HEK293 (cell line): ENCODE measurements at regions not wholly inside any gene's neighbourhood (a gene's known extent, or its start where the extent isn't known, plus 50 kb on each side); places are given as distances from the start of the nearest gene placed in this dataset.

Experiments
- CTCF ChIA-PET: fragments of 350-600 bp; formaldehyde crosslinking; extraction: SDS; loops from one replicate; lab custom pipeline; 2021; ENCODE audit warnings: antibody characterized with exemption; lab: Yijun Ruan, JAX
- POLR2A ChIA-PET: fragments of 300-600 bp; formaldehyde crosslinking; extraction: SDS; loops from one replicate; lab custom pipeline; 2020; ENCODE audit warnings: antibody characterized with exemption, inconsistent platforms; lab: Yijun Ruan, JAX
- H3K27ac ChIP-seq: fragments of 200-500 bp; sonication (Bioruptor generic); 2 replicates; pipeline ENCODE4 v1.5.1; 2014; ENCODE audit warnings: low read depth, low read length, control low read depth, inconsistent platforms; ENCODE audit errors: extremely low read depth
- H3K36me3 ChIP-seq, 2 experiments: fragments of 200-500 bp in 1 of 2; sonication (Bioruptor generic) in 1 of 2; 1 replicate in 1 of 2; 2 replicates in 1 of 2; pipeline ENCODE4 v1.5.1; 2014 to 2017; ENCODE audit warnings: inconsistent platforms in 2 of 2, low read length in 2 of 2; ENCODE audit not compliant: control insufficient read depth in 2 of 2, insufficient read depth in 1 of 2
- H3K4me1 ChIP-seq: fragments of 200-500 bp; sonication (Bioruptor generic); 2 replicates; pipeline ENCODE4 v1.5.1; 2014; ENCODE audit warnings: mild to moderate bottlenecking, low read length, inconsistent platforms; ENCODE audit not compliant: control insufficient read depth, insufficient read depth
- H3K4me3 ChIP-seq: 2 replicates; pipeline ENCODE4 v1.5.1; 2011; ENCODE audit warnings: low read depth, mild to moderate bottlenecking, control low read depth, low read length, moderate library complexity
- H3K9me3 ChIP-seq: fragments of 200-500 bp; sonication (Bioruptor generic); 2 replicates; pipeline ENCODE4 v1.5.1; 2014; ENCODE audit warnings: low read depth, low read length, inconsistent platforms; ENCODE audit not compliant: control insufficient read depth, insufficient read depth
- BCL11B ChIP-seq: fragments of 450-650 bp; formaldehyde crosslinking; IDR thresholded peaks from 2 replicates; pipeline ENCODE4 v1.5.1; 2016; ENCODE audit warnings: low read depth, missing biosample characterization, missing genetic modification characterization
- GFI1B ChIP-seq: fragments of 450-650 bp; formaldehyde crosslinking; IDR thresholded peaks from 2 replicates; pipeline ENCODE4 v1.5.1; 2016; ENCODE audit warnings: missing biosample characterization, missing genetic modification characterization
- KLF7 ChIP-seq: fragments of 450-650 bp; formaldehyde crosslinking; IDR thresholded peaks from 2 replicates; pipeline ENCODE4 v1.5.1; 2016; ENCODE audit warnings: missing biosample characterization, missing genetic modification characterization, borderline replicate concordance
- SP7 ChIP-seq: fragments of 450-650 bp; formaldehyde crosslinking; IDR thresholded peaks from 2 replicates; pipeline ENCODE4 v1.5.1; 2016; ENCODE audit warnings: missing biosample characterization, missing genetic modification characterization
- TCF7L2 ChIP-seq: IDR thresholded peaks from 2 replicates; pipeline ENCODE4 v1.6.1; 2011; ENCODE audit warnings: low read depth, mild to moderate bottlenecking, inconsistent platforms, low read length, moderate library complexity, borderline replicate concordance
- YY2 ChIP-seq: fragments of 450-650 bp; formaldehyde crosslinking; IDR thresholded peaks from 2 replicates; pipeline ENCODE4 v1.5.1; 2016; ENCODE audit warnings: missing biosample characterization, missing genetic modification characterization
- ZNF175 ChIP-seq: fragments of 450-650 bp; formaldehyde crosslinking; IDR thresholded peaks from 2 replicates; pipeline ENCODE4 v1.5.1; 2016; ENCODE audit warnings: missing biosample characterization, missing genetic modification characterization
- ZNF350 ChIP-seq: fragments of 450-650 bp; formaldehyde crosslinking; IDR thresholded peaks from 2 replicates; pipeline ENCODE4 v1.5.0; 2017; ENCODE audit warnings: missing biosample characterization, mild to moderate bottlenecking, missing genetic modification characterization
- ZNF549 ChIP-seq: fragments of 450-650 bp; IDR thresholded peaks from 2 replicates; pipeline ENCODE4 v1.5.1; 2018; ENCODE audit warnings: missing biosample characterization, missing genetic modification characterization, mild to moderate bottlenecking, inconsistent platforms, moderate library complexity
- ZNF707 ChIP-seq: fragments of 450-650 bp; formaldehyde crosslinking; IDR thresholded peaks from 2 replicates; pipeline ENCODE4 v1.5.1; 2016; ENCODE audit warnings: missing biosample characterization, missing genetic modification characterization
- TF ChIP-seq, protein P1 (sequence below): fragments of 450-650 bp; formaldehyde crosslinking; IDR thresholded peaks from 2 replicates; pipeline ENCODE4 v1.5.1; 2016; ENCODE audit warnings: missing biosample characterization, missing genetic modification characterization
- TF ChIP-seq, protein P2 (sequence below): fragments of 450-650 bp; formaldehyde crosslinking; IDR thresholded peaks from 2 replicates; pipeline ENCODE4 v1.5.1; 2016; ENCODE audit warnings: missing biosample characterization, missing genetic modification characterization
- TF ChIP-seq, protein P3 (sequence below): IDR thresholded peaks from 2 replicates; pipeline ENCODE4 v1.6.1; 2011; ENCODE audit warnings: mild to moderate bottlenecking, low read depth, low read length, borderline replicate concordance
- TF ChIP-seq, protein P4 (sequence below): fragments of 450-650 bp; formaldehyde crosslinking; IDR thresholded peaks from 2 replicates; pipeline ENCODE4 v1.5.0; 2017; ENCODE audit warnings: missing biosample characterization, missing genetic modification characterization, borderline replicate concordance
- TF ChIP-seq, protein P5 (sequence below): fragments of 450-650 bp; formaldehyde crosslinking; IDR thresholded peaks from 2 replicates; pipeline ENCODE4 v1.5.1; 2017; ENCODE audit warnings: missing biosample characterization, mild to moderate bottlenecking, missing genetic modification characterization, moderate library complexity

DNA sequence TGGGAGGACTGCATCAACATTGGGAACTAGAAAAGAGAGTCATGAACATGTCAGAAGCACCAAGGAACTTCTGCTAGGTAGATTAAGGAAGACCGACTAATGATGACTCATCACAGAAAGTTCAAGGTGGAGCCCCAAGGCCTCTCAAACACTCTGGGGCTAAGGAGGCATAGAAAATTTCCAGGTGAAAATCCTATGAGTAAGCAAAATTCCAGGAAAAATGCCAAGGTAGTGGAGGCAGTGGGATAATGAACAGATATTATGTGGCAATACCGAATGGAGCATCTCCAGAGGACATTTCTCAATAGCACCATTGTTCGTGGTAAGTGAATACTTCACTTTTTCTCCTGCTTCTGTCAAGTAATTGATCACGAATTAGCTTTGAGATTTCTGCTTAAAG lies 336.5 kb downstream of the MZT1 start:
- Histone ChIP-seq H3K27ac (no peak overlapping the region), H3K4me1 (no peaks in the 10 kb centered on the region), H3K9me3 (no peaks in the 10 kb centered on the region), H3K4me3 (no peak overlapping the region), H3K36me3 (no peaks in the 10 kb centered on the region)
- ChIA-PET CTCF (no interaction called here), POLR2A (no interaction called here)
- TF ChIP-seq ZNF549 (tag by site-specific recombination) (no peak), YY2 (no peak), GFI1B (no peak), TCF7L2 (no peak)
- TF ChIP-seq, protein P1, sequence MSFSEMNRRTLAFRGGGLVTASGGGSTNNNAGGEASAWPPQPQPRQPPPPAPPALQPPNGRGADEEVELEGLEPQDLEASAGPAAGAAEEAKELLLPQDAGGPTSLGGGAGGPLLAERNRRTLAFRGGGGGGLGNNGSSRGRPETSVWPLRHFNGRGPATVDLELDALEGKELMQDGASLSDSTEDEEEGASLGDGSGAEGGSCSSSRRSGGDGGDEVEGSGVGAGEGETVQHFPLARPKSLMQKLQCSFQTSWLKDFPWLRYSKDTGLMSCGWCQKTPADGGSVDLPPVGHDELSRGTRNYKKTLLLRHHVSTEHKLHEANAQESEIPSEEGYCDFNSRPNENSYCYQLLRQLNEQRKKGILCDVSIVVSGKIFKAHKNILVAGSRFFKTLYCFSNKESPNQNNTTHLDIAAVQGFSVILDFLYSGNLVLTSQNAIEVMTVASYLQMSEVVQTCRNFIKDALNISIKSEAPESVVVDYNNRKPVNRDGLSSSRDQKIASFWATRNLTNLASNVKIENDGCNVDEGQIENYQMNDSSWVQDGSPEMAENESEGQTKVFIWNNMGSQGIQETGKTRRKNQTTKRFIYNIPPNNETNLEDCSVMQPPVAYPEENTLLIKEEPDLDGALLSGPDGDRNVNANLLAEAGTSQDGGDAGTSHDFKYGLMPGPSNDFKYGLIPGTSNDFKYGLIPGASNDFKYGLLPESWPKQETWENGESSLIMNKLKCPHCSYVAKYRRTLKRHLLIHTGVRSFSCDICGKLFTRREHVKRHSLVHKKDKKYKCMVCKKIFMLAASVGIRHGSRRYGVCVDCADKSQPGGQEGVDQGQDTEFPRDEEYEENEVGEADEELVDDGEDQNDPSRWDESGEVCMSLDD (tag by site-specific recombination), result no peak
- TF ChIP-seq, protein P2, sequence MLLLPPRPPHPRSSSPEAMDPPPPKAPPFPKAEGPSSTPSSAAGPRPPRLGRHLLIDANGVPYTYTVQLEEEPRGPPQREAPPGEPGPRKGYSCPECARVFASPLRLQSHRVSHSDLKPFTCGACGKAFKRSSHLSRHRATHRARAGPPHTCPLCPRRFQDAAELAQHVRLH, result no peak
- TF ChIP-seq, protein P3, sequence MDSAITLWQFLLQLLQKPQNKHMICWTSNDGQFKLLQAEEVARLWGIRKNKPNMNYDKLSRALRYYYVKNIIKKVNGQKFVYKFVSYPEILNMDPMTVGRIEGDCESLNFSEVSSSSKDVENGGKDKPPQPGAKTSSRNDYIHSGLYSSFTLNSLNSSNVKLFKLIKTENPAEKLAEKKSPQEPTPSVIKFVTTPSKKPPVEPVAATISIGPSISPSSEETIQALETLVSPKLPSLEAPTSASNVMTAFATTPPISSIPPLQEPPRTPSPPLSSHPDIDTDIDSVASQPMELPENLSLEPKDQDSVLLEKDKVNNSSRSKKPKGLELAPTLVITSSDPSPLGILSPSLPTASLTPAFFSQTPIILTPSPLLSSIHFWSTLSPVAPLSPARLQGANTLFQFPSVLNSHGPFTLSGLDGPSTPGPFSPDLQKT, result no peak

DNA sequence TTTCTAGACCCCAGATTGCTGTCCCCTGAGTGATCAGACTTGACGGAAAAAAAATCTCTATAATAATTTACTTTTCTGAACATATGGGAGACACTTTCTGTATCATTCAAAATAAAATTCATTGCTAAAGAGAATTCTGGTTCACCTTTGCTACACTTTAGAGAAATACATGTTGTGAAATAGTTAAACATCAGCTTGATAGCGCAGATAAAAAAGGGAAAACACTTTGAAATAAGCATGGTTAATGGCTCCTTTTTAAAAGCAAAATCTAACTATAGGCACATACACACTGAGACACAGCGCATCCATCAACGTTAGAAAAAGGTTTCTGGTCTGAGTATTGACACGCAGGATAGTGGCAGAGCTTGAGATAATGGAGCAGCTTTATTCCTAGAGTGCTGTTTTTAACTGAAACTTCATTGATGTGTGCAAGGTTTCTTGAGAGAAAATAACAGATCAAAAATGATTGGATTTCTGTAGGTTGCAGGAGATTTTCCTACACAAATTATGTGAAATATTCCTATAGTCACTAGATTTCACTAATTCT lies 341.2 kb downstream of the MZT1 start:
- no peak overlapping the region for H3K4me3 ChIP-seq
- TF ChIP-seq BCL11B (no peak), KLF7 (tag by site-specific recombination) (no peak), SP7 (no peak), ZNF707 (tag by site-specific recombination) (no peak), ZNF175 (no peak), GFI1B (no peak), ZNF350 (tag by site-specific recombination) (no peak)
- TF ChIP-seq, protein P4, sequence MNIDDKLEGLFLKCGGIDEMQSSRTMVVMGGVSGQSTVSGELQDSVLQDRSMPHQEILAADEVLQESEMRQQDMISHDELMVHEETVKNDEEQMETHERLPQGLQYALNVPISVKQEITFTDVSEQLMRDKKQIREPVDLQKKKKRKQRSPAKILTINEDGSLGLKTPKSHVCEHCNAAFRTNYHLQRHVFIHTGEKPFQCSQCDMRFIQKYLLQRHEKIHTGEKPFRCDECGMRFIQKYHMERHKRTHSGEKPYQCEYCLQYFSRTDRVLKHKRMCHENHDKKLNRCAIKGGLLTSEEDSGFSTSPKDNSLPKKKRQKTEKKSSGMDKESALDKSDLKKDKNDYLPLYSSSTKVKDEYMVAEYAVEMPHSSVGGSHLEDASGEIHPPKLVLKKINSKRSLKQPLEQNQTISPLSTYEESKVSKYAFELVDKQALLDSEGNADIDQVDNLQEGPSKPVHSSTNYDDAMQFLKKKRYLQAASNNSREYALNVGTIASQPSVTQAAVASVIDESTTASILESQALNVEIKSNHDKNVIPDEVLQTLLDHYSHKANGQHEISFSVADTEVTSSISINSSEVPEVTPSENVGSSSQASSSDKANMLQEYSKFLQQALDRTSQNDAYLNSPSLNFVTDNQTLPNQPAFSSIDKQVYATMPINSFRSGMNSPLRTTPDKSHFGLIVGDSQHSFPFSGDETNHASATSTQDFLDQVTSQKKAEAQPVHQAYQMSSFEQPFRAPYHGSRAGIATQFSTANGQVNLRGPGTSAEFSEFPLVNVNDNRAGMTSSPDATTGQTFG (tag by site-specific recombination), result no peak
- TF ChIP-seq, protein P5, sequence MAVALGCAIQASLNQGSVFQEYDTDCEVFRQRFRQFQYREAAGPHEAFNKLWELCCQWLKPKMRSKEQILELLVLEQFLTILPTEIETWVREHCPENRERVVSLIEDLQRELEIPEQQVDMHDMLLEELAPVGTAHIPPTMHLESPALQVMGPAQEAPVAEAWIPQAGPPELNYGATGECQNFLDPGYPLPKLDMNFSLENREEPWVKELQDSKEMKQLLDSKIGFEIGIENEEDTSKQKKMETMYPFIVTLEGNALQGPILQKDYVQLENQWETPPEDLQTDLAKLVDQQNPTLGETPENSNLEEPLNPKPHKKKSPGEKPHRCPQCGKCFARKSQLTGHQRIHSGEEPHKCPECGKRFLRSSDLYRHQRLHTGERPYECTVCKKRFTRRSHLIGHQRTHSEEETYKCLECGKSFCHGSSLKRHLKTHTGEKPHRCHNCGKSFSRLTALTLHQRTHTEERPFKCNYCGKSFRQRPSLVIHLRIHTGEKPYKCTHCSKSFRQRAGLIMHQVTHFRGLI, result no peak
- TF ChIP-seq, all 188 proteins: peak for 0
- Histone ChIP-seq H3K27ac (no peak overlapping the region), H3K4me1 (no peaks in the 10 kb centered on the region), H3K36me3 (no peaks in the 10 kb centered on the region), H3K9me3 (no peaks in the 10 kb centered on the region)
- ChIA-PET CTCF (interaction anchor here (1.1 kb wide), 1 partner anchor 42 kb away, joined by 3 read pairs; no protein-coding TSS in a partner anchor), POLR2A (no interaction called here)
